GM18508 (cell line): ENCODE measurements at regions not wholly inside any gene's neighbourhood (a gene's known extent, or its start where the extent isn't known, plus 50 kb on each side); places are given as distances from the start of the nearest gene placed in this dataset.

Experiments used
- ATAC-seq: cut with Tn5 transposase; IDR thresholded peaks from one replicate; pipeline ENCODE4 v1.9.1; 2021; ENCODE audit warnings: moderate number of reproducible peaks; ENCODE audit not compliant: insufficient read depth, unreplicated experiment

DNA sequence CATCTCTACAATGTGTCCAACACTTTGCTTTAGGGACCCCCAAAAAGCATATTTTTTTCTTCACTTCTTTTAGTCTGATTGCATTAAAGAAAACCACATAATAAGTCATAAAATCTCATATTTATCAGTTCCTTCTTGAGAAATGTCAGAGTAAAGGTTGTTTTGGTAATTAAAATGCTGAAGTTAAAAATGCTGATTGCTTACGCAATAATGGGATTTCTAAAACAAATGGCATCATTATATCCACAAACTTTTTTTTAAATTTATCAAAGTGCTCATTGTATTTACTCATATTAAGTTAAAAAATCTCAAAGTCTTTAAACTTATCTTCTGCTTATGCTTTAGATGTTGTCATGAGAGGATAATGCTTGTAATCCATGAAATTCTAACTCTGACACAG is 737.2 kb upstream of the ARGLU1 start:
- no peak for ATAC-seq

DNA sequence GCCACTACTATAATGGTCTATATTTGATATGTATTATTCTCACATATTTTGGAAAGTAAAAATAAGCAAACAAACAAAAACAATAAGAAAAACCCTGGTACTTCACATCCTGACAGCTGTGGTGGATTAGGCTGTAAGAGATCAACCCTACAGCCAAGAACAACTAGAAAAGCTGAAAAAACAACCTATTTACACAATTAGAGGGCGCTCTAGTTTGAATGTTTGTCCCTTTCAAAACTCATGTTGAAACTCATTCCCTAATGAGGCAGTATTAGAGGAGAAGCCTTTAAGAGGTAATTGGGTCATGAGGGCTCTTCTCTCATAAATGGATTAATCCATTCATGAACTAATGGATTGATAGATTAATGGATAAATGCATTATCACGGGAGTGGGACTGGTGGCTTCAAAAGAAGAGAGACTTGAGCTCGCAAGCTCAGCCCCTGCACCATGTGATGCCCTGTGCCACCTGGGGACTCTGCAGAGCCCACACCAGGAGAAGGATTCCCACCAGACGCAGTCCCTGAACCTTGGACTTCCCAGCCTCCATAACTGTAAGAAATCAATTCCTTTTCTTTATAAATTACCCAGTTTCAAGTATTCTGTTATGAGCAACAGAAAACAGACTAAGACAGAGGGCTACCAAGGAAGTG is 733.9 kb upstream of the ARGLU1 start:
- ATAC-seq, result no peak

DNA sequence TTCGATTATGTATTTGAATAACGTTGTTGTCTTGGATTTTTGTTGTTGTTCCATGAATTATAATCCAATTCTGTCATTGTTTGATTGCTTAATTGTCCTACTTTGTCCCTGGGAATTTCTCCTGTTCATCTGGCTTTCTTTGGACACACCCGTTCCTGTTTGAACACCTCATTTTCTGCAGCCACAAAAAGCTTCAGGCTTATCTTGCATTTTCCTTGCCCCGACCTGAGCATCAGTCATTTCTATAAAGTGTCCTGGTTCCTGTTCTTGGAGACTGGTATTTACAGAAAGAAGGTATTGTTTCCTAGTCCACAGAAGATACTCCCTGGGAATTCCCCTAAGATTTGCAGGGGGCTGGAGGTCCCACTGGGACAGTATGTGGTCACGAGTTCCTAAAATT is 731.8 kb upstream of the ARGLU1 start:
- ATAC-seq, result no peak

GRCh38 chr13:107296804-107297203 is 728.9 kb upstream of the ARGLU1 start:
- ATAC-seq, result no peak

DNA sequence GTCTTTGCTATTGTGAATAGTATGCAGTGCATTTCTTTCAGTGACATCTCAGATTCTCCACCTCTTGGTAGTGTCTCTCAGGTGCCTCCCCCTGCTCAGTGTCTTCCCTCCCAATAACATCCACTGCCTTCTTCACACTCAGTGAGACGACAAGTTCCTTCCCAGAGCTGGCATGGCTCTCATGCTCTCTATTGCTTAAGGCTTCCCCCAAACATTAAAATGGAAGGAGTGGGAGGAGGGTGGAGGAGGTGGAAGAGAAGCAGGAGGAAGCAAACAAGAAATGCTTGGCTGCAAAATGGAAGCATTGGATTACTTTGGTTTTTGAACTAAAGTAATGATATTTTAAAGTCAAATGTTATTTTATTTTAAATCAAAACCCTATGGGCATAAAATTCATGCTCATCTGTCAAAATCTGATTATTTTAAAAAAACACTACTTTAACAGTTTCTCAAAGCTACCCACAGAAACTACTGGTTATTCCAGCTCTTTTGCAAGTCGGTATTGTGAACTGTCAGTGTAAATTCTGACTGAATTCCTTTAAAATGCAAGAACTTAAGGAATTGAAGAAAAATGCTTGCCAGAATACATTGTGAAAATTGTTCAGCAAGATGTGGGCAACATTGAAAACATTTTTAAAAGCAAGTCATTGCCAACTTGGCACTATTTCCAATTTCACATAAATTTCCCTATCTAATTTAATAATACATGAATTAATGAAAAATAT is 727.6 kb upstream of the ARGLU1 start:
- no peak for ATAC-seq

DNA sequence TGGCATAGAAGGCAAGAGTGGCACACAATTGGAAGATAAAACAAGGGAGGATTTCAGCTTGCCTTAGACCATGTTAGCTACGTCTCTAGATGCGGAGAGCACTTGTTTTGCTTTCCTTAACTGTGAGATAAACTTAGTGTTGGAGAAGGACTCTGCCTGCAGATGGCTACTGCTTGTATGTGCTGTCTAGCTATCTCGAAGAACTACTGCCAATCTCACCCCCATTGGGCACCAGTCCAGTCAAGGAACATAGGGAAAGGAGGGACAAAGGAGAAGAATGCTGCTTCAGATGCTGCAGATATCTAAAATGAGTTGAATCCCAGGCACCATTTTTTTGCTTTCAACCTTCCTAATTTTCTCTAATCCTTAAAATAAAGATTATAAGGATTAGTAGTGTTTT is 726.0 kb upstream of the ARGLU1 start:
- no peak for ATAC-seq

DNA sequence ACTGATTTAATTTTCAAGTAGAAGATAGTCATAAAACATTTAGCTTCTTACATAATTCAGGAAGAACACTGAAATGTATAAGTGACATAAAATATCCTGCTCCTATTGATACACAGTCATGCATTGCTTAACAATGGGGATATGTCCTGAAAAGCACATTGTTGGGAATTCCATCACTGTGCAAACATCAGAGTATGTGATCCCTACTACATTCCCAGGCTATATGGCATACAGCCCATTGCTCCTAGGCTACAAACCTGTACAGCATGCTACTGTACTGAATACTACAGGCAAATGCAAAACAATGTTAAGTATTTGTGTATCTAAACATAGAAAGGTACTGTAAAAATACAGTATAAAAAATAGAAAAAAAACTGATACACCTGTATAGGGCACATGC is 723.9 kb upstream of the ARGLU1 start:
- ATAC-seq, result no peak

GRCh38 chr13:107289540-107289939 is 721.6 kb upstream of the ARGLU1 start:
- ATAC-seq, result no peak

DNA sequence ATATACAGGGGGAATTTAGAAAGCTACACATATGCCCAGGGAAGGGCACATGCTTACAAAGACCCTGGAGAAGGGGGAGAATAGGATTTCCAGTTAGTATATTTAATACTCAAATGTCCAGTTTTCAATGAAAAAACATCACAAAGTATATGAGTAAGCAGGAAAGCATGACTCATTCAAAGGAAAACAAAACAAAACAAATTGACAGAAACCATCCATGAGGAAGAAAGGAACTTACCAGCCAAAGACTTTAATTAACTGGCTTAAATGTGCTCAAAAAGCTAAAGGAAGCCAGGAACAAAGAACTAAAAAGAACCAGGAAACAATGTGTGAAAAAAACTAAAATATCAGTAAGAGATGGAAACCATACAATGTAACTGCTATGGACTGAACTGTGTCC is 716.2 kb upstream of the ARGLU1 start:
- ATAC-seq, result no peak

DNA sequence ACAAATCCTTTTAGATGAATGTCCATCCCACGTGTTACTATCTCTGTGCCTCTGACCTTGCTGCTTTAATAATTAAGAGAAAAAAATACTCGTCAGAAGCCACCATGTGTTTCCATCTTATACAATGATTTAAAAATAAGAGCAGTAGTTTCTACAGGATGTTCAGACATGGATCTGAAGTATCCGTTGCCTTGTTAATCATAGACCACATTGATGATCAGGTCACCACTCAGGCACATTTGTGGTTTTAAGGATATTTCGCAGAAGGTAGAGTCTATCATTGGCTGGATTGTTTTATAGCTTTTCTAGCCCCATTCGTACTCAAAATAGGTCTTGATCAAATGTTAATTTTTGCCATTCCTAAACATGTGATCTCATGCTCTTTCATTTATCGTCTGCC is 710.0 kb upstream of the ARGLU1 start:
- ATAC-seq, result no peak

GRCh38 chr13:107276936-107277335 is 709.0 kb upstream of the ARGLU1 start:
- no peak for ATAC-seq

DNA sequence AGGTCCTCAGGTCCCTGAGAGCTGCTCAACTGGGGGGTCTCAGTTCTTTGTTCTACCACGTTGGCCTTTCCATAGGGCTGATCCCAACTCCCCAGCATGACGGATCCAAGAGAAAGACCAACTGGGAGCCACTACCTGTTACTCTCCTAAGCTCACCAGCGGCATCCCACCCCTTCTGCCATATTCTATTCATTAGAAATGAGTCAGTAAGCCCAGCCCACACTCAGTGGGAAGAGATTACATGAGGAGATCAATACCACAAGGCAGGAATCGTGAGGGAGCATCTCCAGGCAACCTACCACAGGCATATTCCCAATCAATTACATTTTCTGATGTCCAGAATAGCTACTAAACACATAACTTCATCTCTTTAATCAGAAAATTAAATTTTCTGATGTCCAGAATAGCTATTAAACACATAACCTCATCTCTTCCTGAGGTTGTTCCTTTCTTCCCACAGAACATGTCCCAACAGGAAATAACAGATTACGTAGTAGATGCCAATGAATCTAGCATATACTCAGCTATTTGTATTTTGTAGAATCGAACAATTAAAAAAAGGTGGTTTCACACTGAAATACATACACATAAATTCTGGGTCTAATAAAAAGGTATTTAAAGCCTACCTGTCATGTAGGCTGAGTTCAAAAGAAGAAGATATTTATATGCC is 708.1 kb upstream of the ARGLU1 start:
- no peak for ATAC-seq

DNA sequence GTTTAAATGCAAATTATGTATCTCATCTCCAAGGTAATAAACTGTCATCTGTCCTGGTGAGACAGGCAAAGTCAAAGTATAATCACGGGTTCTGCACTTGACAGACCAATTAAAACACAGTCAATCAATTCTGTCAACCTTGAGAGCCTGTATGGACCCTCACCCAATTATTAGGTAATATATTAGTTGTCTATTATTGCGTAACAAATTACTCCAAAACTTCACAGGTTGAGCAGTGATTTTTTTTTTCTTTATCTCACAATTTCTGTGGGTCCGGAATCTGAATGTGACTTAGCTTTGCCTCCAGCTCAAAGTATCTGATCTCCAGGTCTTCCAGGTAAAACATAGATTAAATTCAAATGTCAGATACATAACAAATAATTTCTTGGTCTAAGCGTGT is 707.4 kb upstream of the ARGLU1 start:
- no peak for ATAC-seq

DNA sequence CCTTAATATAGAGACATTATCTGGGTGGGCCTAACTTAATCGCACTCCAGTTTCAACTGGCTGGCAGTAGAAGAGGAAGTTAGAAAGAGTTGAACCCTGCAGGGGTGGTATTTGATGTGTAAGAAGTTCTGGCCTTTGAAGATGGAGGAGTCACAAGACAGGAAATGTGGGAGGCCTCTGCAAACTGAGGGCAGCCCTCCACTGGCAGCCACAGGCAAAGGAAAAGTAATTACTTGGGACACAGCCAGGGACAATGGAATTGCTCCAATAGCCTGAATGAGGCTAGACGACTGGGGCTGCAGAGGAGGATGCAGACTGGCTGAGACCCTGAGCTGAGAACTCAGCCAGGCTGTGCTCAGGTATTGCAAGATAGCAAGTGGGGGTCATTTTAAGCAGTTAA is 703.3 kb upstream of the ARGLU1 start:
- no peak for ATAC-seq

DNA sequence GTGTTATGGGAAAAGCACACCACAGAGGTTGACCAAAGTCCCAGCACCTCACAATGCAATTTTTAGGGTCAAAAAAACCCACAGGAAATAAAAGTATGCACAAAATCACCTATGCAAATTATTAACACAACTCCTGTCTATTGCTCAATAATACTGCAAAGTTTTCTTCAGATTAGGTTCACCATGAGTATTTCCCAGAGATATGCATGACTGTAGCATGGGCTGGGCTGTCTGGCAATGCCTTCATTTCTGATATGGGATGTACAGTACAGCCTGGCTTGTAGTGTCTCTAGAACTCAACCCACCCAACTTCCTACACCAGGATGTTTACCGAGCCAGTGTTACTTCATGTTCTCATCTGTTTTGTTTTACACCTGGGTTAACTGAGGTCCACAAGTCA is 698.7 kb upstream of the ARGLU1 start:
- no peak for ATAC-seq

DNA sequence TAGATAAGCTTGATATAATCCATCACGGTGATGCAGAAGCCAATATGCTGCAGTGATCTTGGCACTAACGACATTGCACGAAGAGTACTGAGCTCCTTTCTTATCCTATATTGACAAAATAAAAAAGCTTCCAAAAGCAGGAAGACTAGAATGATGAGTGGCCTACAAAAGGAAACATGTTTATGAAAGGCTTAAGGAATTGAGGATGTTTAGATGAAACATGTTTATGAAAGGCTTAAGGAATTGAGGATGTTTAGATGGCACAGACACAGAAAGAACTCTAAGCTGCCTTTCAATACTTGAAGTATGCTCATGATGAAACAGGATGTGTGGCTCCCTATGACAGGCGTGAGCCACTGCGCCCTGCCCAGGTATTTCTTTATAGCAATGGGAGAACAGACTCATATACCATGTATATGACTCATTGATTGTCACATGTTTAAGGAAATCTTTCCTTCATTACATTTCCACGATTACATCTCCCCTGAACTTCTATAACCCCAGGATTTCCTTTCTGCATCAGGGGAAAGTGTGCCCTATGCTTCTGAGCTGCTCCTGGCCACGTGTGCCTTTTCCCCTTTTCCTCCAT is 690.8 kb upstream of the ARGLU1 start:
- no peak for ATAC-seq

GRCh38 chr13:107254392-107254791 is 686.5 kb upstream of the ARGLU1 start:
- ATAC-seq, result no peak

DNA sequence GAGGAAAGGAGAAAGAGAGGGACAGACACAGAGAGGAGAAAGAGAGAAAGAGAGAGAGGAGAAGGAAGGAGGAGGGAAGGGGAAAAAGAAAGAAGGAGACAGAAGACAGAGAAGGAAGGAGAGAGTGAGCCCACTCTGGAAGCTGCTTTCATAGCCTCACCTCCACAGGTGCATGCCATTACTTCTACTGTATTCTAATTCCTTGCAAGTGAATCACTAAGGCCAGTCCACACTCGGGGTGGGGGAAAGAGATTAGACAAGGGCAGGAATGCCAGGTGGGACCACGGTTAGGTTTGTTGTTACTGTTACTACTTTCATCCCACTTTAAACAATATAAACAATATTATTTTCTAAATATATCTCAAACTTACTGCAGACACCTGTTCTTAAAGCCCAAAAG is 684.5 kb upstream of the ARGLU1 start:
- no peak for ATAC-seq

DNA sequence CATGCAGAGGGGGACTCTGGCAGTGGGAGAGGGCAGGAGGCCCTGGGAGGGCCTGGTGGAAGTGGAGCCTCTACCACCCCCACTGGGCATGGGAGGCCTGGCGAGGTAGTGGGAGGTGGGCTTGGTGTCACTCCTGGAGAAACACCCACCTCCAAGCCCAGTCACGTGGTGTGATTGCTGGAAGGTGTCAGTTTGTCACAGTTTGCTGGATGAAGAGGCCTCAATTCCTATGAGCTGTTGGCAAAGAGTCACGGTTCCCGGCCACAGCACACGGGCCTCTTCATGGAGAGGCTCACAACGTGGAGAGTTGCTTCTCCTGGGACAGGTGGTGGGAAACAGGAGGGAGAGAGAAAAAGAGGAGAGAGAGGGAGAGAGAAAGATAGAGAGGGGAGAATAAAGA is 684.1 kb upstream of the ARGLU1 start:
- ATAC-seq, result no peak

DNA sequence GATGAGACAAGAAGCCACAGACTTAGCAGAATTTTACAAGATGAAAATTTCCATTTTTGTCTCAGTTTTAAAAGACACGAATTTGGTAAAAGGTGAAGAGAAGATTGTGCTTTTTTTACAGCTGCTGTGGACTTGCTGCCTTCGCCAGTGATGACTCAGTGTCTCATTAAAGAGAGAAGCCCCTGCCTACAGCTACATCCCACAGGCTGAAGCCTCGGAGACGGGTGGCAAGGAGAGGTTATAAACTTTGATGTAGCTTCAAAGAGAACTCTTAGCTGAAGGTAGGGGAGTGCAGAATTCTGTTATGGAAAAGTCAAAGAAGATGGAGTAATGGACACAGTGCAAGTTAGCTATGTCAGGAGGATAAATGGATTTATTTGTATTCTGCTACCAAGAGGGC is 683.4 kb upstream of the ARGLU1 start:
- no peak for ATAC-seq

DNA sequence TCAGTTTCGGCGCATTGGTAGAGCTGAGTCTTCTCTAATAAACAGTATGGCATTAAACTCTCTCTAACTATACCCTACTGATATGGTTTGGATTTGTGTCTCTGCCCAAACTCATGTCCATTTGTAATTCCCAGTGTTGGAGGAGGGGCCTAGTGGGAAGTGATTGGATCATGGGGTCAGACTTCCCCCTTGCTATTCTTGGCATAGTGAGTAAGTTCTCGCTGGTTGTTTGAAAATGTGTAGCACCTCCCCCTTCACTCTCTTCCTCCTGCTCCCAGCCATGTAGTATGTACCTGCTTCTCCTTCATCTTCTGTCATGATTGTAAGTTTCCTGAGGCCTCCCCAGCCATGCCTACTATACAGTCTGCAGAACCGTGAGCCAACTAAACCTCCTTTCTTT is 682.7 kb upstream of the ARGLU1 start:
- ATAC-seq, result no peak
